ENCODE measurements at regions not wholly inside any gene's neighbourhood (a gene's known extent, or its start where the extent isn't known, plus 50 kb on each side); places are given as distances from the start of the nearest gene placed in this dataset.

DNA sequence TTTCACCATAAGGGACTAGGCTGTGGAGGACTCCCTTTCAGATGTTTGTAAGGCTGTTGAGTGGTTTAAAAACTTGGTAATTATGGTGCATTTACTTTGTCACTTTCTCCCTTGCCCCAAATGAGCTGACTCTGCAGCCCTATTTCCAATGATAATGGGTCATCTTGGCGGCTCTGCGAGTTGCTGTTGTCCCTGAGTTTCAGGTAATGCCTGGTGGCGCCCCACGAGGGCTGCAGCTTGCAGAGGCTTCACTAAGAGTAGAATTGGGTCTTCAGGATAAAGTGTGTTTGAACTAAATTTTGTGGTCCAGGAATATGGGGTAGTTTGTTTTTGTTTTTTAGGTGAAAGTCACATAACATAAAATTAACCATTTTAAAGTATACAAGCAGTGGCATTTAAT lies 450.1 kb upstream of the CFAP20DC start:
- TF ChIP-seq CTCF (IDR thresholded peaks at IDR 0.05 in 4 of 5, conservative IDR thresholded peaks at IDR 0.05 in 1 of 5), result no peak
- TF ChIP-seq POLR2A (IDR thresholded peaks at IDR 0.05), result no peak

Measured in gastrocnemius medialis (tissue), 4 donors.